ENCODE measurements at regions not wholly inside any gene's neighbourhood (a gene's known extent, or its start where the extent isn't known, plus 50 kb on each side); places are given as distances from the start of the nearest gene placed in this dataset.

DNA sequence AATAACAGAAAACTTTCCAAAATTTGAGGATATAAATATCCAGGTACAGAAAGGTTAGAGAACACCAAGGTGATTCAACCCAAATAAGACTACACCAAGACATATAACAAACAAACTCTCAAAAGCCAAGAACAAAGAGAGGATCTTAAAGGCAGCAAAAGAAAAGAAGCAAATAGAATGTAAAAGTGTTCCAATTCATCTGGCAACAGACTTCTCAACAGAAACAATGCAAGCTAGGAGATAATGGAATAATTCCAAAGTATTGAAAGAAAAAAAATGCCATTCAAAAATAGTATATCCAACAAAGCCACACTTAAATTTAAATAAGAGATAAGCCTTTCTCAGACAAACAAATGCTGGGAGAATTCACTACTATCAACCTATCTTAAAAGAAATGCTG lies 153.0 kb upstream of the FAT3 start:
- H3K9me3 ChIP-seq (ENCODE audit: low read depth, low read length, poor library complexity, severe bottlenecking) = peaks cover 4% of the 10 kb centered on the region
- intact Hi-C loops (cut with micrococcal nuclease; ENCODE audit: unreplicated experiment) = no loop called here
- no peak for DNase-seq (ENCODE audit: low spot score)
- POLR2A ChIA-PET (ENCODE audit: low non-redundant PET) = no interaction called here
- no peaks in the 10 kb centered on the region for H3K36me3 ChIP-seq (ENCODE audit: insufficient read depth, low read length, poor library complexity, severe bottlenecking)
- BruUV-seq (replicated peaks) = no TSS peak
- H3K4me1 ChIP-seq (ENCODE audit: insufficient read depth, low read length, poor library complexity, severe bottlenecking) = no peaks in the 10 kb centered on the region
- H3K4me3 ChIP-seq (ENCODE audit: low read depth, low read length, poor library complexity, severe bottlenecking) = no peak overlapping the region
- no peak overlapping the region for H3K27ac ChIP-seq (ENCODE audit: low read depth, low read length, poor library complexity, severe bottlenecking)
- TF ChIP-seq, protein P1, sequence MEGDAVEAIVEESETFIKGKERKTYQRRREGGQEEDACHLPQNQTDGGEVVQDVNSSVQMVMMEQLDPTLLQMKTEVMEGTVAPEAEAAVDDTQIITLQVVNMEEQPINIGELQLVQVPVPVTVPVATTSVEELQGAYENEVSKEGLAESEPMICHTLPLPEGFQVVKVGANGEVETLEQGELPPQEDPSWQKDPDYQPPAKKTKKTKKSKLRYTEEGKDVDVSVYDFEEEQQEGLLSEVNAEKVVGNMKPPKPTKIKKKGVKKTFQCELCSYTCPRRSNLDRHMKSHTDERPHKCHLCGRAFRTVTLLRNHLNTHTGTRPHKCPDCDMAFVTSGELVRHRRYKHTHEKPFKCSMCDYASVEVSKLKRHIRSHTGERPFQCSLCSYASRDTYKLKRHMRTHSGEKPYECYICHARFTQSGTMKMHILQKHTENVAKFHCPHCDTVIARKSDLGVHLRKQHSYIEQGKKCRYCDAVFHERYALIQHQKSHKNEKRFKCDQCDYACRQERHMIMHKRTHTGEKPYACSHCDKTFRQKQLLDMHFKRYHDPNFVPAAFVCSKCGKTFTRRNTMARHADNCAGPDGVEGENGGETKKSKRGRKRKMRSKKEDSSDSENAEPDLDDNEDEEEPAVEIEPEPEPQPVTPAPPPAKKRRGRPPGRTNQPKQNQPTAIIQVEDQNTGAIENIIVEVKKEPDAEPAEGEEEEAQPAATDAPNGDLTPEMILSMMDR (conservative IDR thresholded peaks at IDR 0.05; ENCODE audit: low read depth, low read length) = no peak
- TF ChIP-seq EZH2 (IDR thresholded peaks at IDR 0.05; ENCODE audit: borderline replicate concordance, low read depth, low read length, poor library complexity, severe bottlenecking) = no peak
- CTCF ChIA-PET = no interaction called here
- H3K27me3 ChIP-seq (replicated peaks; ENCODE audit: insufficient read depth, low read depth, low read length, poor library complexity) = no peaks in the 10 kb centered on the region

DNA sequence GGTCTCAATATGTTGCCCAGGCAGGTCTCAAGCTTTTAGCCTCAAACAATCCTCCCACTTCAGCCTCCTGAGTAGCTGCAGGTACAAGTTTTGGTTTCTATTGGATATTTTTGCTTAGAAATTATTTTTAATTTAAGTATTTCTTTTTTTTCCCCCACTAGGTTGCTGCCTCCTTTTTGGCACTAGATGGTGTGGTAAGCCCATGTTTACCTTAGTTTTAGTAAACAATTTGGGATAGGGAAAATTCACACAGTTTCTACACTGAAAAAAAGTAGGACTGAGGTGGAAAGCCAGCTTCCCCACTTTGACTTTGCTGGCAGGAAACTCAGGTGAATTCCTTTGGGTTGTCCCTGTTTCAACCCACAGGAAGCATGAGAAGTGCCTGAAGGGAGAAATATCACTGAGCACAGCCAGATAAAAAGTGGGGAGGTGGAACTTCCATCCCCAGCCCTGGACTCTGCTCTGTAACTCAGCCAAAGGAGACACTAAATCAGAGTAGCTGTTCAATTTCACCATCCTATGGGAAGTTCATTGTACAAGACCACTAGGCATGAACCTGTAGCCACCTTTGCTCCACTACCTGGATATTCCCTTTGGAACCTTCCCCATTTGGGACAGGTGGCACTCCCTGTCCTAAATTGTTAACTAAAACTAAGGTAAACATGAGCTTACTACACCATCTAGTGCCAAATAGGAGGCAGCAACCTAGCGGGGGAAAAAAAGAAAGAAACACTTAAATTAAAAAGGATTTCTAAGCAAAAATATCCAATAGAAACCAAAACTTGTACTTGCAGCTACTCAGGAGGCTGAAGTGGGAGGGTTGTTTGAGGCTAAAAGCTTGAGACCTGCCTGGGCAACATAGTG lies 154.4 kb upstream of the FAT3 start:
- BruUV-seq (replicated peaks) = no TSS peak
- DNase-seq (ENCODE audit: low spot score) = no peak
- Histone ChIP-seq H3K9me3 (ENCODE audit: low read depth, low read length, poor library complexity, severe bottlenecking) (peaks cover 4% of the 10 kb centered on the region), H3K4me1 (ENCODE audit: insufficient read depth, low read length, poor library complexity, severe bottlenecking) (no peaks in the 10 kb centered on the region), H3K4me3 (ENCODE audit: low read depth, low read length, poor library complexity, severe bottlenecking) (no peak overlapping the region), H3K27ac (ENCODE audit: low read depth, low read length, poor library complexity, severe bottlenecking) (no peak overlapping the region), H3K27me3 (replicated peaks; ENCODE audit: insufficient read depth, low read depth, low read length, poor library complexity) (no peaks in the 10 kb centered on the region), H3K36me3 (ENCODE audit: insufficient read depth, low read length, poor library complexity, severe bottlenecking) (no peaks in the 10 kb centered on the region)
- ChIA-PET CTCF (interaction anchor here (0.7 kb wide), 1 partner anchor 556 kb away, joined by 3 read pairs; no protein-coding TSS in a partner anchor), POLR2A (ENCODE audit: low non-redundant PET) (no interaction called here)
- intact Hi-C loops (cut with micrococcal nuclease; ENCODE audit: unreplicated experiment) = no loop called here
- TF ChIP-seq, protein P1 (conservative IDR thresholded peaks at IDR 0.05; ENCODE audit: low read depth, low read length) = 0 out of 2 replicates have a peak, but pooled peaks have one; percentile 13
- TF ChIP-seq EZH2 (IDR thresholded peaks at IDR 0.05; ENCODE audit: borderline replicate concordance, low read depth, low read length, poor library complexity, severe bottlenecking) = no peak

DNA sequence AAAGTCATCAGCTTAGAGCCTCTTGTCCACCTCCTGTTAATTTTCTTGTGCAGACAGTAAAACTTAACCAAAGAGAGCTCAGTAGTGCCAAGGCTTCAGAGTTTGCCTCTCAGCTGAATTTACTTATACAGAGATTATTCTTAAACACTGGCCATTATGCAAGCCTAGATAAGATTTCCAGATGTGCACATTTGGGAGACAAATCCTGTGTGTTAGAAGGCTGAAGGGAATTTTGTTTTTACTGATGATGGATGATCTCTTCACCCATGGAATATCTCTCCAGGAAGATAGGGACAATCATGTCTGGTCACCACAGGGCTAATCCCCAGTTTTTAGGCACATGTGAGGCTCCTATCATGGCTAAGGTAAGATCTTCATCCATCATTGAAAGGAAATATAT lies 157.6 kb upstream of the FAT3 start:
- BruUV-seq (replicated peaks) = no TSS peak
- ChIA-PET CTCF (no interaction called here), POLR2A (ENCODE audit: low non-redundant PET) (no interaction called here)
- Histone ChIP-seq H3K9me3 (ENCODE audit: low read depth, low read length, poor library complexity, severe bottlenecking) (peaks cover 4% of the 10 kb centered on the region), H3K27ac (ENCODE audit: low read depth, low read length, poor library complexity, severe bottlenecking) (no peak overlapping the region), H3K4me1 (ENCODE audit: insufficient read depth, low read length, poor library complexity, severe bottlenecking) (no peaks in the 10 kb centered on the region), H3K4me3 (ENCODE audit: low read depth, low read length, poor library complexity, severe bottlenecking) (no peak overlapping the region), H3K27me3 (replicated peaks; ENCODE audit: insufficient read depth, low read depth, low read length, poor library complexity) (no peaks in the 10 kb centered on the region), H3K36me3 (ENCODE audit: insufficient read depth, low read length, poor library complexity, severe bottlenecking) (no peaks in the 10 kb centered on the region)
- DNase-seq (ENCODE audit: low spot score) = no peak
- intact Hi-C loops (cut with micrococcal nuclease; ENCODE audit: unreplicated experiment) = loop anchor here (10.0 kb wide), 1 partner anchor 292 kb away; no protein-coding TSS in a partner anchor
- no peak for TF ChIP-seq EZH2 (IDR thresholded peaks at IDR 0.05; ENCODE audit: borderline replicate concordance, low read depth, low read length, poor library complexity, severe bottlenecking)
- TF ChIP-seq, protein P1 (conservative IDR thresholded peaks at IDR 0.05; ENCODE audit: low read depth, low read length) = no peak
